Adrenal gland (tissue), 9 donors: ENCODE measurements at regions not wholly inside any gene's neighbourhood (a gene's known extent, or its start where the extent isn't known, plus 50 kb on each side); places are given as distances from the start of the nearest gene placed in this dataset.

ENCODE experiments used
- DNase-seq, 7 donors: peaks; one replicate each; pipeline ENCODE4 v3.0.0-alpha.2; 2019 to 2020
- H3K27ac ChIP-seq, 5 donors: fragments of 200-600 bp; sonication (generic) in 4 of 5; 1 replicate in 3 of 5; 2 replicates in 2 of 5; pipeline versions ENCODE4 v1.5.1 to v1.8.0; 2016 to 2020; ENCODE audit warnings: mild to moderate bottlenecking in 1 of 5
- H3K27me3 ChIP-seq: fragments of 200-600 bp; 2 replicates; pipeline ENCODE4 v1.8.0; 2021
- H3K36me3 ChIP-seq, 2 donors: fragments of 200-600 bp; replicated peaks in 1 of 2; 1 replicate in 1 of 2; 2 replicates in 1 of 2; pipeline versions ENCODE4 v1.5.1 to v1.8.0; 2018 to 2022
- H3K4me1 ChIP-seq, 2 donors: fragments of 200-600 bp; replicated peaks in 1 of 2; 1 replicate in 1 of 2; 2 replicates in 1 of 2; pipeline versions ENCODE4 v1.5.1 to v1.8.0; 2018 to 2021
- H3K4me3 ChIP-seq, 4 donors: fragments of 200-600 bp; sonication (generic) in 3 of 4; one replicate each; pipeline ENCODE4 v1.5.1; 2016 to 2018
- H3K9me3 ChIP-seq, 3 donors: fragments of 200-600 bp; sonication (generic) in 1 of 3; replicated peaks in 1 of 3; 1 replicate in 2 of 3; 2 replicates in 1 of 3; pipeline versions ENCODE4 v1.5.1 to v1.8.0; 2016 to 2021
- CTCF ChIP-seq, 6 experiments: fragments of 450-650 bp in 4 of 6; fragments of 200-600 bp in 2 of 6; sonication (generic) in 1 of 6; IDR thresholded peaks; 1 replicate in 5 of 6; 2 replicates in 1 of 6; pipeline versions ENCODE4 v1.5.1 to v1.8.0; 2016 to 2021; ENCODE audit warnings: antibody characterized with exemption in 6 of 6, mild to moderate bottlenecking in 2 of 6, moderate library complexity in 1 of 6
- POLR2A ChIP-seq, 2 donors: fragments of 450-650 bp; IDR thresholded peaks; one replicate each; pipeline ENCODE4 v1.6.1; 2017; ENCODE audit warnings: antibody characterized with exemption in 2 of 2, mild to moderate bottlenecking in 2 of 2, moderate library complexity in 1 of 2
- WGBS, 4 donors: extraction: QIAGEN DNeasy Blood & Tissue Kit in 2 of 4; methylation state at CpG; one replicate each; pipeline versions ENCODE4 v1.1.5 to v1.1.7; 2013 to 2017; 5-methylcytosine and 5-hydroxymethylcytosine counted together
- intact Hi-C, 2 donors: fragments of 100-400 bp; cut with DNase I; formaldehyde crosslinking; loops; one replicate each; pipeline versions ENCODE4 v1.14.1 to v1.15.0; 2022 to 2023
- donor health status: healthy with polysubstance abuse.
- donor health status: Bipolar disorder and iron deficiency.
- donor health status: DM: yes; HTN: yes; CAD: no.
- donor health status: DM: no; HTN: no; CAD: no.
- donor health status: DM: no; HTN: no; CAD: no.

- H3K9me3 ChIP-seq: no peaks in the 10 kb centered on the region
- 52 to 74% (median 54%) methylated on average over 4 to 5 of the region's 5 CpGs for WGBS, 4 donors
- no peak overlapping the region for H3K27ac ChIP-seq
- TF ChIP-seq POLR2A (IDR thresholded peaks at IDR 0.05) (no peak), CTCF (IDR thresholded peaks at IDR 0.05) (no peak)
- H3K36me3 ChIP-seq: no peaks in the 10 kb centered on the region
- H3K27me3 ChIP-seq: peaks cover 38% of the 10 kb centered on the region
- no peak overlapping the region for H3K4me3 ChIP-seq
- no peak for DNase-seq
- no peaks in the 10 kb centered on the region for H3K4me1 ChIP-seq
- intact Hi-C loops: no loop called here
These were observed 226.4 kb upstream of the FOXF1 start for GRCh38 chr16:86283944-86284343.

- peaks cover 51% of the 10 kb centered on the region for H3K27me3 ChIP-seq
- no peak for TF ChIP-seq POLR2A (IDR thresholded peaks at IDR 0.05)
- no peak for TF ChIP-seq CTCF (IDR thresholded peaks at IDR 0.05)
- DNase-seq: no peak
- no peak overlapping the region for H3K27ac ChIP-seq
- intact Hi-C loops: no loop called here
- WGBS, 4 donors: 19 to 49% (median 31%) methylated on average over 5 to 6 of the region's 6 CpGs
- no peaks in the 10 kb centered on the region for H3K4me1 ChIP-seq
- H3K36me3 ChIP-seq: no peaks in the 10 kb centered on the region
- no peaks in the 10 kb centered on the region for H3K9me3 ChIP-seq
- H3K4me3 ChIP-seq: no peak overlapping the region
These were observed 224.9 kb upstream of the FOXF1 start for GRCh38 chr16:86285421-86285820.

GRCh38 chr16:86285938-86286921 is 224.1 kb upstream of the FOXF1 start:
- peaks cover 58% of the 10 kb centered on the region for H3K27me3 ChIP-seq
- no peak overlapping the region for H3K4me3 ChIP-seq

More at GRCh38 chr16:86285938-86286921, 224.1 kb upstream of the FOXF1 start:
- 8 to 28% (median 10%) methylated on average over 23 to 55 of the region's 55 CpGs for WGBS, 4 donors
- TF ChIP-seq CTCF (IDR thresholded peaks at IDR 0.05): no peak
- no peak for TF ChIP-seq POLR2A (IDR thresholded peaks at IDR 0.05)
- intact Hi-C loops: no loop called here
- H3K27ac ChIP-seq: no peak overlapping the region
- no peak for DNase-seq
- no peaks in the 10 kb centered on the region for H3K36me3 ChIP-seq
- no peaks in the 10 kb centered on the region for H3K9me3 ChIP-seq
- no peaks in the 10 kb centered on the region for H3K4me1 ChIP-seq
